ENCODE measurements at regions not wholly inside any gene's neighbourhood (a gene's known extent, or its start where the extent isn't known, plus 50 kb on each side); places are given as distances from the start of the nearest gene placed in this dataset.

DNA sequence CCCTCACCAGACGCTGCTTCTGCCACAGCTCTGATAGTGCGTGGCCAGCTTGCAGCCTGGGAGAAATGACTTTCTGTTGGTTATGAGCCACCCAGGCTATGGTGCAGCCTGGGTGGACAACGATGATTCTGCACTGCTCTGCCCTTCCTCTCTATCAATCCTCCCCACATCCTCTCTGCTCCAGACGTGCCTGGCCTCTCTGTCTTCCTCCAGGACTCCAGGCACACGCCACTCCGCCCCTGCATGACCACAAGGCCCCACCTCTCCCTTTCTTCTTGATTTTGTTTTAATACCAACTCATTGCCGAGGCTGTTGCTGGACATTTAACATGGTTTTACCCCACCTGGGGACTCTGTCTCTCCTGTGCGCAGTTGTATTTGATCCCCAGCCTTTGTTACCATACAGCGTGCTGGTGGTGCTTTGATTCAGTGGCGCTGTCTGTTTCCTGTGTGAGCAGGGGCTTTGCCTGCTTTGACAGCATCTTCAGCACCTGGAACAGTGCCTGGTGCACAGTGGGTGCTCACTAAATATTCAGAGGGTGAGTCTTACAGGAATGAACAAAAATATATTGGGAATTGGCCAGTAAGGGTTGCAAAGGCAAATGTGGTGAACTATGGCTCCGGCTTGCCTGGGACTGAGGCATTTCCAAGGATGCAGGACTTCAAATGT lies 280.9 kb downstream of the CDH26 start:
- H3K27ac Mint-ChIP-seq = no peak overlapping the region
- H3K4me1 Mint-ChIP-seq (ENCODE audit: low read depth) = no peaks in the 10 kb centered on the region
- H3K9me3 Mint-ChIP-seq = no peaks in the 10 kb centered on the region
- no peaks in the 10 kb centered on the region for H3K27me3 Mint-ChIP-seq (ENCODE audit: low read depth)
- intact Hi-C loops (cut with micrococcal nuclease) = no loop called here
- DNase-seq (ENCODE audit: low spot score) = no peak
- no peaks in the 10 kb centered on the region for H3K36me3 Mint-ChIP-seq (ENCODE audit: low read depth)
- H3K4me3 Mint-ChIP-seq (ENCODE audit: low read depth) = no peak overlapping the region

DNA sequence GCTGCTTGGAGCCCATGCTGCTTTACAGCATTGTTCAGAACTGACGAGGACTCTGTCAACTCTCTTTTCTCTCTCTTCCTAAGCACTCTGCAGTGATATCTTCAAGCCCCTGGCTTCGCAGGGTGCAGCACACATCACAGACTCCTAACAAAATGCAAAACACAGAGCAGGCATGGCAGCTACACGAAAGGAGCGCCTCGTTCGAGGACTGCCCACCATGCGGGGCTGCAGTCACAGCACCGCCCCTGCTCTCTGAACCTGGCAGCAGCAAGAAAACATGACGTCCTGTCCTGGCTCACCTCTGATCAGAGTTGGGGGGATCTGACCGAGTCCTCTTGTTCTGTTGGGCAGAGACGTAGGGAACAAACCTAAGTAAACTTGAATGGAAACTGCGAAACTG lies 281.7 kb downstream of the CDH26 start:
- no peak overlapping the region for H3K27ac Mint-ChIP-seq
- no peak for DNase-seq (ENCODE audit: low spot score)
- intact Hi-C loops (cut with micrococcal nuclease) = no loop called here
- no peaks in the 10 kb centered on the region for H3K4me1 Mint-ChIP-seq (ENCODE audit: low read depth)
- no peaks in the 10 kb centered on the region for H3K27me3 Mint-ChIP-seq (ENCODE audit: low read depth)
- H3K9me3 Mint-ChIP-seq = no peaks in the 10 kb centered on the region
- no peak overlapping the region for H3K4me3 Mint-ChIP-seq (ENCODE audit: low read depth)
- H3K36me3 Mint-ChIP-seq (ENCODE audit: low read depth) = no peaks in the 10 kb centered on the region

DNA sequence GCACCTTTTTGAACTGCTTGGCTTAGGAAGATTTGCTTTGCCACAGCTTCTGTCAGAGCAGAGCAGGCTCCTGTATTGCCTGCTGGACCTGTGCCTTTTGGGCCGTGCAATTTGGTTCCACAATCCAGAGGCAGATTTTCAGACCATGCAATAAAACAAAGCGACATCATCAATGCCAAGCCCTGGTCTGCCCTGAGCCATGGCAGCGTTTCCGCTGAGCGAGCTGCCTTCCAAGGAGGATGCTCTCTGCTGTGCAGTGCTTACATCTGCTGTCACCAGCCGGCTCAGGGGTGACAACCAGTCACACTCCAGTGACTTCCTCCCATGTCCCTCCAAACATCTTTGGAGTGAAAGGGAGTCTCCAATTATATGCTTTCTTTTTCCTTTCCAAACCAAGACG lies 282.2 kb downstream of the CDH26 start:
- H3K36me3 Mint-ChIP-seq (ENCODE audit: low read depth) = no peaks in the 10 kb centered on the region
- no peaks in the 10 kb centered on the region for H3K4me1 Mint-ChIP-seq (ENCODE audit: low read depth)
- intact Hi-C loops (cut with micrococcal nuclease) = no loop called here
- no peaks in the 10 kb centered on the region for H3K9me3 Mint-ChIP-seq
- H3K4me3 Mint-ChIP-seq (ENCODE audit: low read depth) = no peak overlapping the region
- DNase-seq (ENCODE audit: low spot score) = no peak
- H3K27ac Mint-ChIP-seq = no peak overlapping the region
- H3K27me3 Mint-ChIP-seq (ENCODE audit: low read depth) = no peaks in the 10 kb centered on the region

DNA sequence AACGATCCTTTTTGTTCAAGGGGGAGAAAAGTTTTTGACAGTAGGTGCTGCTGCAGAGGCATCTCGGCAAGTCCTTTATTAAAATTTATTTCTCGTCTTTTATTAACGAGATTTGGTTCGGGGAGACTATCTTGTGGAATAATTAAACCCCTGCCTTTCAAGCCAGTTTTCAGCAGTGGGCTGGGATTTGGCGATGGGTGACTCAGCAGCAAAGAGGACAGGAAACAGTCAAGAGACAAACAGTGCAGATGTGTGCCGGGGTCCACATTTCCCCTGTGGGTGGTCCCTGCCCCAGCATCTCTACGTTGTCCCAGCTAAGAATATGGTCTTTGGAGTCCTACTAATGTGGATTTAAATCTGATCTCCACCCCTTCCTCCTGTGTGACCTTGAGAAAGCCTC lies 282.8 kb downstream of the CDH26 start:
- Mint-ChIP-seq H3K4me3 (ENCODE audit: low read depth) (no peak overlapping the region), H3K9me3 (no peaks in the 10 kb centered on the region), H3K27me3 (ENCODE audit: low read depth) (no peaks in the 10 kb centered on the region), H3K4me1 (ENCODE audit: low read depth) (no peaks in the 10 kb centered on the region), H3K27ac (no peak overlapping the region), H3K36me3 (ENCODE audit: low read depth) (no peaks in the 10 kb centered on the region)
- no peak for DNase-seq (ENCODE audit: low spot score)
- intact Hi-C loops (cut with micrococcal nuclease) = no loop called here

DNA sequence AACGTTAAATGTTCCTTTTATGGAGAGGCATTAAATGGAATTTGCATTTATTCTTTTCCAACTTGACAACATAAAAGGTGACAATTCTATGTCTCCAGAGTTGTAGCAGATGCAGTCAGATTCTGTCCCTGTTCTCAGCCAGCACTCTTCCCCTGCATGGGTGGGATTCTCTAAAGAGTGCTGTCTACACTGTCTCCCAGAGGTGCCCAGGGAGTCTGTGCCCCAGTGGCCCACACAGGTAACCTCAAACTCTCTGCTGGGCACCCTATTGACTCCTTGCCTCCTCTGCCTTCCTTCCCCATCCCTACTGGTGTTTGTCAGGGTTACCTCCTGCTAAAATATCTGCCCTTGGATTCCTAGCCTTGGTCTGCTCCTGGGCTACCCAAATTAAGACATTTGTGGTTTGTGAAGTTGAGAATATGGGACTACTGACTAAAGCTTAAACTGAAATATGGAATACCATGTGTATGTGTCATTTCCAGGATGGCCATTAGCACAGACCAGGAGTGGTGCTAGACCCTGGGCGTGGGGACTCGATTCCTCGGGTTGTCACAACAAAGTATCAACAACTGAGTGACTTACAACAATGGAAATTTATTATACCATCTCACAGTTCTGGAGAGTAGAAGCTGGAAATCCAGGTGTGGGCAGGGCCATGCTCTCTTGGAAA lies 284.7 kb downstream of the CDH26 start:
- no peaks in the 10 kb centered on the region for H3K4me1 Mint-ChIP-seq (ENCODE audit: low read depth)
- H3K27me3 Mint-ChIP-seq (ENCODE audit: low read depth) = no peaks in the 10 kb centered on the region
- H3K9me3 Mint-ChIP-seq = no peaks in the 10 kb centered on the region
- no peak overlapping the region for H3K4me3 Mint-ChIP-seq (ENCODE audit: low read depth)
- no peak overlapping the region for H3K27ac Mint-ChIP-seq
- H3K36me3 Mint-ChIP-seq (ENCODE audit: low read depth) = no peaks in the 10 kb centered on the region
- no peak for DNase-seq (ENCODE audit: low spot score)
- intact Hi-C loops (cut with micrococcal nuclease) = no loop called here

DNA sequence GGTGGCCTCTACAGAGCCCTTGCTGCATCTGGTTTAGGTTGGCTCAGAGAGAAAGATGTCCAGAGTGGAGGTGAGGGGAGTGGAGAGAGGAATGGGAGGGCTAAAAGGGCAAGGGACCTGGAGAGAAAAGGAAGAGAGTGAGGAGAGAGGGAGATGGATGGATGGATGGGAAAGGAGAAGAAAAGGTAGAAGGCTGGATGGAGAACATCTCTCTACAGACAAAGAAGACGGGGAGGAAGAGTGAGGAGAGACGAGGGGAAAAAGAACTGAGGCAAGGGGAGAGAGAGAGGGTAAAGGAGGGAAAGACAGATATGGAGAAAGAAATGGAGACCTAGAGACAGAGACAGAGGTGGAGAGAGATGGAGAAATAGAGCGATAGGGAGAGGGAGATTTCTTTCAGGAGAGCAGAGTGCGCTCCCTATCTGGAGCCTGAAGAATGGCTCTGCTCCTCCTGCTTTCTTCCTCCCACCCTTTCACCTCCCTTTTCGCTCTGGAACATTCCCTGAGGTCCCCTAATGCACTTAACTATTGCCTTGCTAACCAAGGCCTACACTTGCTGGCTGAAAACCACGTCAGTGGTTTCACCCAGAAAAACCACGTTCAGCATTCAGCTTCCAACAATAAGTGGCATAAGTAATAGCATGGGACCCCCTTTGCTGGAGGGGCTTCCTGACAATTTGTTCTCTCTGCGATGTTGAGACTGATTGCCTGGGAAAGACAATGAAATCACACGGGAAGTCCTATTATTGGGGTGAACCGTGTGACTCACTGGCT lies 286.3 kb downstream of the CDH26 start:
- H3K27me3 Mint-ChIP-seq (ENCODE audit: low read depth) = no peaks in the 10 kb centered on the region
- no peaks in the 10 kb centered on the region for H3K9me3 Mint-ChIP-seq
- no peaks in the 10 kb centered on the region for H3K4me1 Mint-ChIP-seq (ENCODE audit: low read depth)
- H3K36me3 Mint-ChIP-seq (ENCODE audit: low read depth) = no peaks in the 10 kb centered on the region
- no peak overlapping the region for H3K27ac Mint-ChIP-seq
- intact Hi-C loops (cut with micrococcal nuclease) = no loop called here
- no peak for DNase-seq (ENCODE audit: low spot score)
- H3K4me3 Mint-ChIP-seq (ENCODE audit: low read depth) = no peak overlapping the region

DNA sequence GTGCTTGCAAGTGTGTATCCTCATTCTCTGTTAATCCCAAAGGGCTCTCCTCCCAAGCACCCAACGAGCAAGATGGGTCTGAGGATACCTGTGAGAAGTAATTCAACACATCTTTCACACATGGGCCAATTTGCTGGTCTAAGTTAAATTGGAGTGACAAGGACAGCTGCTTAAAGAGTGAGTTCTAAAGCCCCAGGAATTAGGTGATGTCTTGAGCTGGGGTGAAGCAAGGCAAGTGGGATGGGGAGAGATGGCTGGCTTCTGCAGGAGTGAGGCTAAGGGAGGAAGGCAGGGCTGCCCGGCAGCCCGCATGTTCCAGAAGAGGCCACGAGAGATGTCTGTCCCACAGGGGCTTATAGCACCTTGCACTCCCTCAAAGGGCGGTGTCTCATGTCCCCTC lies 288.5 kb downstream of the CDH26 start:
- Mint-ChIP-seq H3K4me3 (ENCODE audit: low read depth) (no peak overlapping the region), H3K27me3 (ENCODE audit: low read depth) (no peaks in the 10 kb centered on the region), H3K27ac (no peak overlapping the region), H3K4me1 (ENCODE audit: low read depth) (no peaks in the 10 kb centered on the region), H3K9me3 (no peaks in the 10 kb centered on the region), H3K36me3 (ENCODE audit: low read depth) (no peaks in the 10 kb centered on the region)
- no peak for DNase-seq (ENCODE audit: low spot score)
- intact Hi-C loops (cut with micrococcal nuclease) = no loop called here

DNA sequence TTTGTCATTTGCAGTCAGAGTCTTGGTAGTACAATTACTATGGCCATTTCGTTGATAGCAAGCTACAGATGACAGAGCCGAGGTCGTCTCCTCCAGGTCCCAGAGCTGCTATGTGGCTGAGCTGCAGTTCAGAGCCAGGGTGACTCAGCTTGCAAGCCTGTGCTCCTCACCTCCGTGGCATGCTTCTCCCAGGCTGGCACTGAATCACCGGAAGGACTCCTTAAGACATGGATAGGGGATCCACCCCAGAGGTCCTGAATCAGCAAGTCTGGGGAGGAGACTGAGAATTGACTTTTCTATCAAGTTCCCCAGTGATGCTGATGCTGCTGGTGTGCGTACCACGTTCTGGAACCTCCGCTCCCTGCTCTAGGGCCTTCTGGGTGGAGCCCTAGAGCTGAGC lies 291.2 kb downstream of the CDH26 start:
- intact Hi-C loops (cut with micrococcal nuclease) = no loop called here
- no peaks in the 10 kb centered on the region for H3K4me1 Mint-ChIP-seq (ENCODE audit: low read depth)
- no peak overlapping the region for H3K27ac Mint-ChIP-seq
- no peaks in the 10 kb centered on the region for H3K27me3 Mint-ChIP-seq (ENCODE audit: low read depth)
- no peak for DNase-seq (ENCODE audit: low spot score)
- no peak overlapping the region for H3K4me3 Mint-ChIP-seq (ENCODE audit: low read depth)
- no peaks in the 10 kb centered on the region for H3K9me3 Mint-ChIP-seq
- H3K36me3 Mint-ChIP-seq (ENCODE audit: low read depth) = no peaks in the 10 kb centered on the region

DNA sequence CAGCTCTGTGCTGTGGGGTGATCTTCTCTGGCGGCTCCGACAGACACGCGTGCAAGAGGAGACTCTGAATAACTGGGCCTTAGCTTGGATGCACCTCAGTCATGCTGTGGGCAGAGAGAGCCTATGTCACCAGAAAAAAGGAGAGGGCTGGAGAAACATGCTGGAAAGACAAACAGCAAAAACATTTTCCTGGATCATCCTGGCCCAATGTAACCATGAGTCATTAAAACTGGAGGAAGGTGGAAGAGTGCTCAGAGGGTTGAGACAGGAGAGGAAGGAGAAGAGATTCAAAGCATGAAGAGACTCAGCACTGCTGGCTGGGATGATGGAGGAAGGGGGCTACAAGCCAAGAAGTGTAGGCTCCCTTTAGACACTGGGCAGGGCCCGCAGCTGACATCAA lies 292.0 kb downstream of the CDH26 start:
- Mint-ChIP-seq H3K4me3 (ENCODE audit: low read depth) (no peak overlapping the region), H3K9me3 (no peaks in the 10 kb centered on the region), H3K36me3 (ENCODE audit: low read depth) (no peaks in the 10 kb centered on the region), H3K27ac (no peak overlapping the region), H3K4me1 (ENCODE audit: low read depth) (no peaks in the 10 kb centered on the region), H3K27me3 (ENCODE audit: low read depth) (no peaks in the 10 kb centered on the region)
- intact Hi-C loops (cut with micrococcal nuclease) = no loop called here
- no peak for DNase-seq (ENCODE audit: low spot score)

DNA sequence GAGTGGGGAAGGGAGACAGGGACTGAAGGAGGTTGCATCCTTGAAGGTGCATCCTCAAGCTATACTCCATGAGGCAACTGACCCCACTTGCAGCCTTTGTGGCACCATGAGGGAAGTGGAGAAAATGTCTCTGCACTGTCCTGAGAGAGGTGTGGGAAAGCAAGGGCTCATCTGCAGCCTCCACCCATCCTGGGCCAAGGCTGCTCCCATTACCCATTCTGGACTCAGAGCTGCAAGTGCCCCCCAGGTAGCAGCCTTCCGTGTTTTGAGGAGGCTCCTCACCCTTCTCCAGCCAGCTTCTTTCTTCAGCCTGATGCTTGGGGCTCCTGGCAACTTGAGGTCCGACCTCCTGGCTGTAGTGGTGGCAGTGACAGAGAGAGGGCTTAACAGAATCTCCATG lies 294.6 kb downstream of the CDH26 start:
- Mint-ChIP-seq H3K36me3 (ENCODE audit: low read depth) (no peaks in the 10 kb centered on the region), H3K27me3 (ENCODE audit: low read depth) (no peaks in the 10 kb centered on the region), H3K4me3 (ENCODE audit: low read depth) (no peak overlapping the region)

DNA sequence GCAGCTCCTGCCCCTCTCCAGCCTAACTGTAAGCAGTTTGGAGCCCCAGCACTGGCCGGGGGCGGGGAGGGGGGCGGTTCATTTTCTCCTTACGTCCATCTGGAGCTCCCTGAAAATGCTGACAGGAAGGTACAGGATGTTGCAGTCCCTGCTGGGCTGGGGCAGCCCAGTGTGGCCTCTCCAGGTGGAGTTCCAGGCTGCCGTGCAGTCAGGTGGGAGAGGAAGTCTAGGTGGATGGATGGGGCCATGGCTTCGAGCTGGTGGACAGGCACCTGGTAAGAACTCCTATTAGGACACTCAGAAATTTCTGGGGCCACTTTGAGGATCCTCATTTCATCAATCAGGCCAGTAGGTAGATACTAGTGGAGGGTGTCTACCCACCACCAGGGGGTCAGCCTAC lies 295.2 kb downstream of the CDH26 start:
- Mint-ChIP-seq H3K4me3 (ENCODE audit: low read depth) (no peak overlapping the region), H3K9me3 (no peaks in the 10 kb centered on the region), H3K27ac (no peak overlapping the region), H3K27me3 (ENCODE audit: low read depth) (no peaks in the 10 kb centered on the region), H3K36me3 (ENCODE audit: low read depth) (no peaks in the 10 kb centered on the region), H3K4me1 (ENCODE audit: low read depth) (no peaks in the 10 kb centered on the region)
- DNase-seq (ENCODE audit: low spot score) = no peak
- intact Hi-C loops (cut with micrococcal nuclease) = no loop called here

More for the DNA sequence above, 294.6 kb downstream of the CDH26 start:
- Mint-ChIP-seq H3K9me3 (no peaks in the 10 kb centered on the region), H3K27ac (no peak overlapping the region), H3K4me1 (ENCODE audit: low read depth) (no peaks in the 10 kb centered on the region)
- intact Hi-C loops (cut with micrococcal nuclease) = no loop called here
- no peak for DNase-seq (ENCODE audit: low spot score)

DNA sequence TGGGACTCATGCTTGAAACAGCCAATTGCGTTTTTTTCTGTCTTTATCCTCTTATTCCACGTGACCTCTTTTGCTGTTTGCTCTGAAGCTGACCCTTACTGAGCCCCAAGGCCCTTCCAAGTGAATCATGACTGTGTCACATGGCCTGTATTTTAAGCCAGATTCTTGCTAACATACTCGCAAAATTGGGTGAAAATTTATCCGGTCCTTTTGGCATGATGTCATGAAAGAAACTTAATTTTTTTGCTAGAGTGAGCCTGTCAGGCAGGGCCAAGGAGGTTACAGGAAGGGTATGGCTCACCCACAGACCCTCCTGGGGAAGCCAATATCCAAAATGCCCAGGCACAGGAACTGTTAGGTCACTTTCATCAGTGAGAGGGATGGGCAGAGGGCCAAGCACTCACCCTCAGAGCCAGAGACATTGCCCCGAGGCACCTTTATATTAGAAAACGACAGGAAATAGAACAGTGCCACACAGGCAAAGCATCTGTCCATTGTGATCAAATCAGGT lies 296.7 kb downstream of the CDH26 start:
- intact Hi-C loops (cut with micrococcal nuclease) = no loop called here
- H3K27me3 Mint-ChIP-seq (ENCODE audit: low read depth) = no peaks in the 10 kb centered on the region
- DNase-seq (ENCODE audit: low spot score) = no peak
- H3K4me3 Mint-ChIP-seq (ENCODE audit: low read depth) = no peak overlapping the region
- no peaks in the 10 kb centered on the region for H3K9me3 Mint-ChIP-seq
- no peak overlapping the region for H3K27ac Mint-ChIP-seq
- H3K4me1 Mint-ChIP-seq (ENCODE audit: low read depth) = no peaks in the 10 kb centered on the region
- no peaks in the 10 kb centered on the region for H3K36me3 Mint-ChIP-seq (ENCODE audit: low read depth)

DNA sequence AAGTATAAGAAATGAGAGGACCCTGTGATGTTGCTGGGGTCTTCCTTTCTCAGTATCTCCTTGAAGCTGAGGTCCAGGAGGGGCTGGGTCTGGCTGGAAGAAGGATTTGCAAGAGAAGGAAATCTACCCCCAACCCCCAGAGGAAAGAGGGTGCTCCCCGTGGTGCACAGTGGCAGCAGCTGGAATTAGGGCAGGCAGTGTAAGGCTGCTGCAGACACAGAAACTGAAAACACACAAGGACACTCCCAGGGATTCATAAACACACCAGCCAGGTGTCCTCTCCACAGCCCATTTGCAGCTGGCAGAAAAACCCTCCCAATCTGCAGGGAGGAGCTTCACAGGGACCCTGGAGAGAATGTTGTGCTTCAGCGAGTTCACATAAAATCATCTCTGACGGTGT lies 297.2 kb downstream of the CDH26 start:
- H3K9me3 Mint-ChIP-seq = no peaks in the 10 kb centered on the region
- H3K27me3 Mint-ChIP-seq (ENCODE audit: low read depth) = no peaks in the 10 kb centered on the region
- no peak for DNase-seq (ENCODE audit: low spot score)
- no peak overlapping the region for H3K4me3 Mint-ChIP-seq (ENCODE audit: low read depth)
- no peak overlapping the region for H3K27ac Mint-ChIP-seq
- H3K4me1 Mint-ChIP-seq (ENCODE audit: low read depth) = no peaks in the 10 kb centered on the region
- intact Hi-C loops (cut with micrococcal nuclease) = no loop called here
- no peaks in the 10 kb centered on the region for H3K36me3 Mint-ChIP-seq (ENCODE audit: low read depth)
